HepG2 (cell line): ENCODE measurements at regions not wholly inside any gene's neighbourhood (a gene's known extent, or its start where the extent isn't known, plus 50 kb on each side); places are given as distances from the start of the nearest gene placed in this dataset.

Experiments used
- ATAC-seq: fragments of 200-7000 bp; cut with Tn5 transposase; 3 replicates; pipeline ENCODE4 v1.9.1; 2020; ENCODE audit warnings: mild to moderate bottlenecking, moderate library complexity
- BruUV-seq: library from RNA; stranded (reverse); fragments of 400-500 nt; replicated peaks from 2 replicates; lab custom pipeline; 2021; lab: Mats Ljungman, UMichigan
- CTCF ChIA-PET: fragments of 300-600 bp; formaldehyde crosslinking; extraction: SDS; loops from one replicate; lab custom pipeline; 2021; ENCODE audit warnings: low total read pairs, inconsistent platforms, low intra/inter-chr PET ratio; lab: Yijun Ruan, JAX
- POLR2A ChIA-PET: fragments of 350-600 bp; sonication (Branson Sonifier 250); formaldehyde crosslinking; loops from one replicate; lab custom pipeline; 2020; ENCODE audit warnings: antibody characterized with exemption, inconsistent platforms; lab: Yijun Ruan, JAX
- DNase-seq: peaks from one replicate; pipeline ENCODE4 v3.0.0-alpha.2; 2015; ENCODE audit warnings: low spot score
- FAIRE-seq: peaks from 3 replicates; lab custom pipeline; 2011; peaks lifted over from hg19 to GRCh38; lab: Jason Lieb, UNC
- H2AFZ ChIP-seq: one replicate; pipeline ENCODE4 v1.6.1; 2011; ENCODE audit warnings: low read length, inconsistent platforms
- H3K27ac ChIP-seq: fragments of 300-600 bp; 3 replicates; pipeline ENCODE4 v1.8.0; 2011; ENCODE audit warnings: mixed run types, mild to moderate bottlenecking, mixed read lengths, low read length, inconsistent platforms; ENCODE audit not compliant: insufficient read depth; ENCODE audit errors: extremely low read length
- H3K27me3 ChIP-seq, 2 experiments: fragments of 200-600 bp in 1 of 2; 2 replicates in 1 of 2; 3 replicates in 1 of 2; pipeline versions ENCODE4 v1.6.0 to v1.8.0; 2011; ENCODE audit warnings: low read length in 2 of 2, mild to moderate bottlenecking in 2 of 2, moderate library complexity in 2 of 2, inconsistent platforms in 1 of 2; ENCODE audit not compliant: insufficient read depth in 2 of 2, control insufficient read depth in 1 of 2
- H3K36me3 ChIP-seq, 2 experiments: fragments of 200-600 bp in 1 of 2; replicated peaks in 1 of 2; 2 replicates in 1 of 2; 3 replicates in 1 of 2; pipeline versions ENCODE4 v1.5.1 to v1.8.0; 2011; ENCODE audit warnings: low read length in 2 of 2, inconsistent platforms in 1 of 2; ENCODE audit not compliant: insufficient read depth in 2 of 2, control insufficient read depth in 1 of 2
- H3K4me1 ChIP-seq: 2 replicates; pipeline ENCODE4 v1.5.1; 2012; ENCODE audit warnings: low read length, inconsistent platforms; ENCODE audit not compliant: insufficient read depth
- H3K4me2 ChIP-seq: 2 replicates; pipeline ENCODE4 v1.6.0; 2011; ENCODE audit warnings: low read depth, low read length, inconsistent platforms
- H3K4me3 ChIP-seq, 3 experiments: fragments of 200-600 bp in 1 of 3; sonication (generic), shearing (Covaris generic) in 1 of 3; replicated peaks in 1 of 3; 2 replicates each; pipeline ENCODE4 v1.5.1; 2011 to 2016; ENCODE audit warnings: low read length in 3 of 3, inconsistent platforms in 2 of 3, low read depth in 2 of 3, mild to moderate bottlenecking in 2 of 3, control low read depth in 1 of 3, mixed read lengths in 1 of 3; ENCODE audit not compliant: insufficient read depth in 1 of 3
- H3K79me2 ChIP-seq: one replicate; pipeline ENCODE4 v1.6.1; 2011; ENCODE audit warnings: low read length, inconsistent platforms; ENCODE audit not compliant: insufficient read depth
- H3K9ac ChIP-seq: 2 replicates; pipeline ENCODE4 v1.6.0; 2011; ENCODE audit warnings: mild to moderate bottlenecking, low read depth, low read length, inconsistent platforms; ENCODE audit not compliant: insufficient read depth
- H3K9me3 ChIP-seq: 2 replicates; pipeline ENCODE4 v1.5.1; 2012; ENCODE audit warnings: mild to moderate bottlenecking, low read length
- H4K20me1 ChIP-seq: 2 replicates; pipeline ENCODE4 v1.6.0; 2011; ENCODE audit warnings: inconsistent platforms, mild to moderate bottlenecking, low read length, moderate library complexity; ENCODE audit not compliant: insufficient read depth
- FOXC1 ChIP-seq: sonication (generic); formaldehyde crosslinking; IDR thresholded peaks from 2 replicates; pipeline ENCODE4 v1.8.0; 2022; ENCODE audit warnings: mild to moderate bottlenecking, missing genetic modification reagents, borderline replicate concordance
- HDAC1 ChIP-seq: sonication (generic); formaldehyde crosslinking; IDR thresholded peaks from 2 replicates; pipeline ENCODE4 v1.5.1; 2020; ENCODE audit warnings: mild to moderate bottlenecking, missing genetic modification reagents
- HIVEP1 ChIP-seq: sonication (generic); formaldehyde crosslinking; IDR thresholded peaks from 2 replicates; pipeline ENCODE4 v1.4.0; 2020; ENCODE audit warnings: mild to moderate bottlenecking, missing genetic modification reagents
- HMG20B ChIP-seq: conservative IDR thresholded peaks from 2 replicates; pipeline ENCODE4 v1.6.1; 2016; ENCODE audit warnings: missing genetic modification reagents, missing compliant biosample characterization
- JUNB ChIP-seq: sonication (generic); formaldehyde crosslinking; IDR thresholded peaks from 2 replicates; pipeline ENCODE4 v1.8.0; 2022; ENCODE audit warnings: missing genetic modification reagents, mild to moderate bottlenecking, borderline replicate concordance
- NFIB ChIP-seq: sonication (generic); formaldehyde crosslinking; IDR thresholded peaks from 2 replicates; pipeline ENCODE4 v1.9.0; 2021; ENCODE audit warnings: missing genetic modification reagents, mild to moderate bottlenecking, borderline replicate concordance
- PHF20 ChIP-seq: sonication (generic); formaldehyde crosslinking; IDR thresholded peaks from 2 replicates; pipeline ENCODE4 v1.5.0; 2020; ENCODE audit warnings: mild to moderate bottlenecking, missing genetic modification reagents
- SRY ChIP-seq: sonication (generic); formaldehyde crosslinking; IDR thresholded peaks from 2 replicates; pipeline ENCODE4 v1.8.0; 2022; ENCODE audit warnings: mild to moderate bottlenecking, missing genetic modification reagents
- ZMYM3 ChIP-seq: sonication (generic); formaldehyde crosslinking; IDR thresholded peaks from 2 replicates; pipeline ENCODE4 v1.5.1; 2020; ENCODE audit warnings: mild to moderate bottlenecking, missing genetic modification reagents
- ZNF33B ChIP-seq: sonication (generic); formaldehyde crosslinking; IDR thresholded peaks from 2 replicates; pipeline ENCODE4 v1.5.1; 2020; ENCODE audit warnings: mild to moderate bottlenecking, missing genetic modification reagents
- ZNF552 ChIP-seq: sonication (generic); formaldehyde crosslinking; IDR thresholded peaks from 2 replicates; pipeline ENCODE4 v1.9.0; 2022; ENCODE audit warnings: missing genetic modification reagents, mild to moderate bottlenecking, borderline replicate concordance
- ZNF703 ChIP-seq: sonication (generic); formaldehyde crosslinking; IDR thresholded peaks from 2 replicates; pipeline ENCODE4 v1.5.1; 2020; ENCODE audit warnings: missing genetic modification reagents, mild to moderate bottlenecking, moderate library complexity, borderline replicate concordance
- ZNF792 ChIP-seq: IDR thresholded peaks from 2 replicates; pipeline ENCODE4 v1.6.1; 2016
- ZNF83 ChIP-seq: sonication (generic); formaldehyde crosslinking; IDR thresholded peaks from 2 replicates; pipeline ENCODE4 v1.4.0; 2020; ENCODE audit warnings: missing genetic modification reagents, mild to moderate bottlenecking, borderline replicate concordance
- WGBS: methylation state at CpG from one replicate; pipeline ENCODE4 v1.1.6; 2017; ENCODE audit warnings: low lambda C conversion rate; 5-methylcytosine and 5-hydroxymethylcytosine counted together
- in situ Hi-C: cut with HindIII; loops from 2 replicates; pipeline ENCODE4 v1.10.0; 2017; ENCODE audit warnings: low pct_unique_long_range_greater_than_20kb; ENCODE audit not compliant: extremely low pct_ligation_motif_present
- intact Hi-C: fragments of 100-400 bp; cut with micrococcal nuclease; formaldehyde crosslinking; loops from one replicate; pipeline ENCODE4 v1.10.0; 2022; ENCODE audit not compliant: unreplicated experiment
- TF ChIP-seq, protein P1 (sequence below): sonication (generic); formaldehyde crosslinking; IDR thresholded peaks from 2 replicates; pipeline ENCODE4 v1.8.0; 2022; ENCODE audit warnings: missing genetic modification reagents, mild to moderate bottlenecking, inconsistent platforms, borderline replicate concordance
- TF ChIP-seq, protein P2 (sequence below): sonication (generic); formaldehyde crosslinking; IDR thresholded peaks from 2 replicates; pipeline ENCODE4 v1.4.0; 2020; ENCODE audit warnings: missing genetic modification reagents, borderline replicate concordance
- TF ChIP-seq, protein P3 (sequence below): sonication (generic); formaldehyde crosslinking; IDR thresholded peaks from 2 replicates; pipeline ENCODE4 v1.4.0; 2020; ENCODE audit warnings: mild to moderate bottlenecking, missing genetic modification reagents

DNA sequence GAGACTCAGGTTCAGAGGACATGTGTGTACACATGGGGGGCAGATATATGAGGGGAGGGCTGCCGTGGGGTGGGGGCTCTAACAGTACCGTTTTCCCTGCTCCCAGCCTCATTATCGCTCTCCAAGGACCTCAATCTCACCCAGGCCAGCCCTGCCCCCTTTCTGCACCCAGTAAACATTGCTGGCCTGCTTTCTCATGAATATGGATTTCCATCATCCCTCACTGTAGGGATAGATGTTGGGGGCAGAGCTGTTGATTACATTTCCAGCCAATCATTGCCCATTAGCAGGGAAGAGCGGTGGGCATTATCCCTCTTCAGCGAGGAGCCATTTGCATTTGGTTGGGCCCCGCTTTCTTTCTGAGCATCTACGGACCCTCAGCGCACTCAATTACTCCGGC, 273.8 kb downstream of the RPS6KC1 start:
- no TSS peak for BruUV-seq
- Histone ChIP-seq H2AFZ (no peak overlapping the region), H4K20me1 (no peaks in the 10 kb centered on the region), H3K27ac (no peak overlapping the region), H3K79me2 (no peaks in the 10 kb centered on the region), H3K4me1 (0 out of 2 replicates have a peak, but pooled peaks cover 7% of the 10 kb centered on the region), H3K4me3 (no peak overlapping the region), H3K4me2 (no peak overlapping the region), H3K9ac (no peak overlapping the region), H3K9me3 (no peaks in the 10 kb centered on the region), H3K36me3 (no peaks in the 10 kb centered on the region), H3K27me3 (no peaks in the 10 kb centered on the region)
- FAIRE-seq (no peak), ATAC-seq (no peak), DNase-seq (no peak)
- POLR2A ChIA-PET = no interaction called here
- intact Hi-C loops = no loop called here
- TF ChIP-seq ZNF552 (CRISPR knock-in tag) = no peak
- no peak for TF ChIP-seq ZNF33B (CRISPR knock-in tag)
- no peak for TF ChIP-seq NFIB (CRISPR knock-in tag)
- no peak for TF ChIP-seq HIVEP1
- TF ChIP-seq HMG20B (CRISPR knock-in tag) = no peak
- TF ChIP-seq ZMYM3 = no peak
- in situ Hi-C loops = no loop called here
- CTCF ChIA-PET = no interaction called here
- 81% methylated on average over 8 of the region's 9 CpGs for WGBS

DNA sequence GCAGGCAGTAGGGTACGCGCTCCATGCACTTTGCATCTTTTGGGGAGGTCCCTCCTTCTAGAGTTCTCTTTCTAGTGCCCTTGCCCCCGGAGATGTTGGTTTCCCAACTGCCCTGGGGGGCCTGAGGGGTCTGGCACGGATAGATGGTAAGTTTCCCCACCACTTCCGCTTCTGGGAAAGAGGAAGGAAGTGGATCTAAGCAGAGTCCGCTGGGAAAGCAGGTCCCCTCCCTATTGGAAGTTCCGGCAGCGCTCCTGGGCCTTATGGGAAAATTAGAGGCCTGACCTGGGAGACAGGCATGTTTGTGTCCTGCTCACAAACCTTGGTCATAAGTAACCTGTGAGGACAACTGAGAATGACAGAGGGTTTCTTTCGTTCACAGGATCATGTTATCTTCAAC, 274.4 kb downstream of the RPS6KC1 start:
- H3K9ac ChIP-seq = no peak overlapping the region
- BruUV-seq = no TSS peak
- no peak overlapping the region for H3K4me2 ChIP-seq
- no peak overlapping the region for H3K27ac ChIP-seq
- no peak for FAIRE-seq
- 0 out of 2 replicates have a peak, but pooled peaks cover 3% of the 10 kb centered on the region for H3K4me1 ChIP-seq
- no peak for ATAC-seq
- H4K20me1 ChIP-seq = no peaks in the 10 kb centered on the region
- POLR2A ChIA-PET = no interaction called here
- DNase-seq = no peak
- H3K4me3 ChIP-seq = no peak overlapping the region
- H3K36me3 ChIP-seq = no peaks in the 10 kb centered on the region
- intact Hi-C loops = no loop called here
- H3K79me2 ChIP-seq = no peaks in the 10 kb centered on the region
- H3K27me3 ChIP-seq = no peaks in the 10 kb centered on the region
- CTCF ChIA-PET = no interaction called here
- H2AFZ ChIP-seq = no peak overlapping the region
- WGBS = 79% methylated on average over 9 of the region's 9 CpGs
- in situ Hi-C loops = no loop called here
- no peaks in the 10 kb centered on the region for H3K9me3 ChIP-seq
- TF ChIP-seq SRY (CRISPR knock-in tag) = no peak
- TF ChIP-seq, protein P1, sequence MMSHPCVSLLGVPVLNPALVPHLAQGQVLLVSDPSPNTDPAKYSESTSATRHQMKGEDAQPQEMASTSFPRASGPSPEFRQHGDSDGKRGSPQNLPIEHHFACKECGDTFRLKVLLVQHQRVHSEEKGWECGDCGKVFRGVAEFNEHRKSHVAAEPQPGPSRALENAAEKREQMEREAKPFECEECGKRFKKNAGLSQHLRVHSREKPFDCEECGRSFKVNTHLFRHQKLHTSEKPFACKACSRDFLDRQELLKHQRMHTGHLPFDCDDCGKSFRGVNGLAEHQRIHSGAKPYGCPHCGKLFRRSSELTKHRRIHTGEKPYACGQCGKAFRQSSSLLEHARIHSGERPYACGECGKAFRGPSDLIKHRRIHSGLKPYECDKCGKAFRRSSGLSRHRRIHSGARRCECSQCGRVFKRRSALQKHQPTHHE (CRISPR knock-in tag) = no peak
- TF ChIP-seq JUNB (CRISPR knock-in tag) = no peak
- no peak for TF ChIP-seq ZNF703
- TF ChIP-seq, protein P2, sequence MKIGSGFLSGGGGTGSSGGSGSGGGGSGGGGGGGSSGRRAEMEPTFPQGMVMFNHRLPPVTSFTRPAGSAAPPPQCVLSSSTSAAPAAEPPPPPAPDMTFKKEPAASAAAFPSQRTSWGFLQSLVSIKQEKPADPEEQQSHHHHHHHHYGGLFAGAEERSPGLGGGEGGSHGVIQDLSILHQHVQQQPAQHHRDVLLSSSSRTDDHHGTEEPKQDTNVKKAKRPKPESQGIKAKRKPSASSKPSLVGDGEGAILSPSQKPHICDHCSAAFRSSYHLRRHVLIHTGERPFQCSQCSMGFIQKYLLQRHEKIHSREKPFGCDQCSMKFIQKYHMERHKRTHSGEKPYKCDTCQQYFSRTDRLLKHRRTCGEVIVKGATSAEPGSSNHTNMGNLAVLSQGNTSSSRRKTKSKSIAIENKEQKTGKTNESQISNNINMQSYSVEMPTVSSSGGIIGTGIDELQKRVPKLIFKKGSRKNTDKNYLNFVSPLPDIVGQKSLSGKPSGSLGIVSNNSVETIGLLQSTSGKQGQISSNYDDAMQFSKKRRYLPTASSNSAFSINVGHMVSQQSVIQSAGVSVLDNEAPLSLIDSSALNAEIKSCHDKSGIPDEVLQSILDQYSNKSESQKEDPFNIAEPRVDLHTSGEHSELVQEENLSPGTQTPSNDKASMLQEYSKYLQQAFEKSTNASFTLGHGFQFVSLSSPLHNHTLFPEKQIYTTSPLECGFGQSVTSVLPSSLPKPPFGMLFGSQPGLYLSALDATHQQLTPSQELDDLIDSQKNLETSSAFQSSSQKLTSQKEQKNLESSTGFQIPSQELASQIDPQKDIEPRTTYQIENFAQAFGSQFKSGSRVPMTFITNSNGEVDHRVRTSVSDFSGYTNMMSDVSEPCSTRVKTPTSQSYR (CRISPR knock-in tag) = no peak
- TF ChIP-seq ZNF792 (CRISPR knock-in tag) = no peak
- TF ChIP-seq FOXC1 = no peak
- TF ChIP-seq, protein P3, sequence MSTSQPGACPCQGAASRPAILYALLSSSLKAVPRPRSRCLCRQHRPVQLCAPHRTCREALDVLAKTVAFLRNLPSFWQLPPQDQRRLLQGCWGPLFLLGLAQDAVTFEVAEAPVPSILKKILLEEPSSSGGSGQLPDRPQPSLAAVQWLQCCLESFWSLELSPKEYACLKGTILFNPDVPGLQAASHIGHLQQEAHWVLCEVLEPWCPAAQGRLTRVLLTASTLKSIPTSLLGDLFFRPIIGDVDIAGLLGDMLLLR (CRISPR knock-in tag) = no peak
- no peak for TF ChIP-seq ZNF83 (CRISPR knock-in tag)
- no peak for TF ChIP-seq HDAC1 (CRISPR knock-in tag)
- no peak for TF ChIP-seq PHF20 (CRISPR knock-in tag)
